ENCODE measurements at regions not wholly inside any gene's neighbourhood (a gene's known extent, or its start where the extent isn't known, plus 50 kb on each side); places are given as distances from the start of the nearest gene placed in this dataset.

DNA sequence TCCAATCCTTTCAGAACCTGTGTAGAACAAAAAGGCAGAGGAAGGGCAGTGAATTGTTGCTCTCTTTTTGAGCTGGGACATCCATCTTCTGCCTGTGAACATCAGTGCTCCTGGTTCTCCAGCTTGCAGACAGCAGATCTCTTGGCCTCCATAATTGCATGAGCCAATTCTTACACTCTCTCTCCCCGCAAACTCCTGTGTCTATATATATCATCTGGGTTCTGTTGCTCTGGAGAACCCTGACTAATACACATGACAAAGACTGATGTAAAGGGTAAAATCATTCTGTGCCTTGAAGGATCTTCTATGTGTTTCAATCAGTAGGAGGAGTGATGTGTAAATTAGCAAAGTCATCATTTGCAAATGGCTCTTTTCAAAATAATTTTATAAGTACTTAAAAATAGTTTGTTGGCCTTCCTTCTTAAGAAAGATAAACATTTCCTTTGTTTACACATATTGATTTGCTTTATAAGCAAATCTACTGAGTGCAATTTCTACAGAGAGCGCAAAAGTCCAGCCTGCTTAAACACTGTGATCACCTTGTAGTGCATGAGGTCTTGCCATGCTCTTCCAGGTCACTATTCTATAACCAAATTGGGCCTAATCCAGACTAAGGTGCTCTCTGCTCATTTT lies 154.9 kb upstream of the ANKRD28 start:
- no peak for DNase-seq

DNA sequence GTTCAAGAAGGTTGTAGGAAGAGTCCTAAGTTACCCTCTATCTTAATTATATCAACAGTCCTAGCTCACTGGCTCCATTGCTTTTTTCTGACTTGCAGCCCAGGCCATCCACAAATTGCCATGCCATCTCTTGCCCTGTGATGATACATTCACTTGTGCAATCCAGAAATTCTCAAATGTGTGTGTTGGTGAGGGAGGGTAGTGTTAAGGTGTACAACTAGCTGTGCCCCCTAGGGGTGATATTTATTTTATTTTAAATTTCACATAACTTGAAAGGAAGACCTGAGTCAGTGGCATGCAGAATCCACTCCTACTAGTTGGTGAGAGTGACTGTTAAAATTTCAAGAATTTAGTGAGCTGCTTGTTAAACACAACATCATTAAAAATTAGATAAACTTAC lies 156.1 kb upstream of the ANKRD28 start:
- DNase-seq, result no peak

DNA sequence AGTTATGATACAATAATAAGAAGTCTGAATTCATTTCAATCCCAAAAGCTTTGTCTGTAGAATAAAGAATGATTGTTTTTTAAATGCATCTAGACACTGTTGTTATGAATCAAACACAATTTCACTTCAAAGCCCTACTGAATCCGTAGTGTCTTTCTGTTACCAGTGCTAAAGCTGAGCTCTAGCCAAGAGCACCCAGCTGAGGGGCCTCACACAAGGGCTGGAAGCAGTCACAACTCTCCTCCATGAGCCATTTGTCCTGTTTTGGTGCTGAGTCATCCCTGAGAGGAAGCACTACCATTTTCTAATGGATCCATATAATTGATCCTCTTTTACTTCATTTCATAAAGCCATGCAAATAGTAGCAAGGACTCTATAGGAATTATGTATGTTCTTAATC lies 158.2 kb upstream of the ANKRD28 start:
- DNase-seq, result no peak

DNA sequence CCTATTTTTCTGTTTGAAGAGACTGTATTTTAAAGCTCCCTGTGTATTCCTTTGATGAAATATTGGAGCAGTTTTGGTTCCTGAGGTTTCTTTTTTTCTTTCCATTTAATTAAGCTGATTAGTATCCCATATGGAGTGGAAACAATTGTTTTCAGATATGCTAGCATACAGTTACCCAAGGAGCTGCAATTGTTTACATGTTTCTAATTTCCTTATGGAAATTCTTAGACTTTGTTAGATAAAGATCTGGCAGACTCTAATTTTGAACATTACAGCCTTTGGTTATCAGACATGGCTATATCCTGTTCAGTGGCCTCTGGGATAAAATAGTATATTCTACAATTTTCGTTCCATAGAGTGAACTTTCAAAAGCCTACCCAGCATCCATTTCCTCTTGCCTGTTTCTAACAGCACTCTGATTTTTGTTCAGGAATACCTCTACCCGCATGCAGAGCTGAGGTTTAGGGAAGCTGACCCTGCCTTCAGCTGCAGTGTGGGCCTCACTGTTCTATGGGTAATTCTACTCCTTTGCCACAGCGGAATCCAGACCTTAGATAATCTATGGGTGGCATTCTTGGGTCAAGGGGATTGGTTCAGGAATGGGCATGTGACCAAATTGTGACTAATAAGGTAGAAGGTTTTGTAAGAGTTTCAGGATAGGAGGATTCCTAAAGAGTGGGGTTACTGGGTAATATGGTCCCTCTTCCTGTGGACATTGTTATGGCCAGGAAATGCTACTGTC lies 161.1 kb upstream of the ANKRD28 start:
- DNase-seq, result no peak

GRCh38 chr3:15959434-15959811 lies 161.6 kb upstream of the ANKRD28 start:
- no peak for DNase-seq

GRCh38 chr3:15964605-15965442 lies 167.0 kb upstream of the ANKRD28 start:
- DNase-seq, result no peak

GRCh38 chr3:15967577-15967976 lies 169.8 kb upstream of the ANKRD28 start:
- no peak for DNase-seq

DNA sequence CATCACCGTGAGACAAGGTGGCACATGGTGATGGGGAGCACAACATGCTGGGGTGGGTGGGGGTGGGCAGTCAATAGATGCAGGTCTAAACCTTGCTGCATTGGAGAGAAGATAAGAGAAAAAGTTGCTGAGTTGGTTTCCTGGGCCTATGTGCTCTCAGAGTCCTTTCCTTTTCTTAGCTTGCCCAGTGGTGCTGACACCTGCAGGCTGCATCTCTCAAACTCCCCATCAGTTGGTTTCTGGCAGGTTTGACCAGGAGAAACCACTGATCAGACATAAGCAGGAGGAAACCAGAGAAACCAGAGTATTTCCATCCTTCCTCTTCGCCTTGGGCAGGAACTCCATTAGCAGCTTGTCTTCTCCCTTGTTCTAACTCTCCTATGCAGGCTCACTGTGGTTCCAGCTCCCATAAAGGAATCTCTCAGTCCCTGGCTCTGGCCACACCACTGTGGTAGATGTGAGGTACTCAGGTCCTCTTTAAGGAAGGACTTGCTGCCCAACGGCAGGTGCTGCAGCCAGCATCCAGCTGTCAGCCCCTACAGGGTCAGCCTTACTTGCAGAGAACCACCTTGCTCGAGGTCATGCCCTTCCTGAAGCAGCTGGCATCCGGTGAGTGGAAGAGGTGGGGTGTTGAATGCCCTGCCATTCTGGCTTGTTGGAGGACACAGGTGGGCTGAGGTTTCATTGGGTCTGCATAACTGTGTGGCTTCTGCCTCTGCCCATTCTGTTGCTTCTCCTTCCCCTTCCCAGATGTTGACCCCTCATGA lies 172.3 kb upstream of the ANKRD28 start:
- no peak for DNase-seq

- DNase-seq, result no peak
These were observed 175.6 kb upstream of the ANKRD28 start for GRCh38 chr3:15973414-15973813.

GRCh38 chr3:15973940-15974339 lies 176.2 kb upstream of the ANKRD28 start:
- no peak for DNase-seq

- no peak for DNase-seq
These were observed 176.9 kb upstream of the ANKRD28 start for GRCh38 chr3:15974647-15975046.

- DNase-seq, result no peak
These were observed 178.7 kb upstream of the ANKRD28 start for GRCh38 chr3:15976524-15976923.

DNA sequence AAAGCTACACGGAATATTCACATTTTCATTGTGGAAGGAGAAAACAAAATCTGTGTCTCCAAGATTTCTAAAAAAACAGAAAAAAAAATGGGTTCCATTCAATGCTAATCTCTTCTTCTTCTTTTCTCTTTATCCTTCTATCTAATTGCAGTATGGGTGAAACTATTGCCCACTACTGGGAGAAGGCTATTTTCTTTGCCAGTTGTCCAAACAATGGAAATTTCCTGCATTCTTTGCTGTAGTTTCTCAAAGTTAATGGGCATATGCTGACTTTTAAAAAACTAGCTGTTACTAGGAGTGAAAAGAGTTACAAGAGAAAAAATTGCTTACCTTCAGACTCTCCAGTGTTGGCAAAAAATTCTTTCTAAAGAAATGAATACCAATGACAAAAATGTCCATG lies 179.3 kb upstream of the ANKRD28 start:
- DNase-seq, result no peak

- DNase-seq, result no peak
These were observed 179.9 kb upstream of the ANKRD28 start for GRCh38 chr3:15977598-15978232.

GRCh38 chr3:15978801-15979200 lies 181.0 kb upstream of the ANKRD28 start:
- DNase-seq, result peak; percentile 89

GRCh38 chr3:15979495-15979894 lies 181.7 kb upstream of the ANKRD28 start:
- no peak for DNase-seq

DNA sequence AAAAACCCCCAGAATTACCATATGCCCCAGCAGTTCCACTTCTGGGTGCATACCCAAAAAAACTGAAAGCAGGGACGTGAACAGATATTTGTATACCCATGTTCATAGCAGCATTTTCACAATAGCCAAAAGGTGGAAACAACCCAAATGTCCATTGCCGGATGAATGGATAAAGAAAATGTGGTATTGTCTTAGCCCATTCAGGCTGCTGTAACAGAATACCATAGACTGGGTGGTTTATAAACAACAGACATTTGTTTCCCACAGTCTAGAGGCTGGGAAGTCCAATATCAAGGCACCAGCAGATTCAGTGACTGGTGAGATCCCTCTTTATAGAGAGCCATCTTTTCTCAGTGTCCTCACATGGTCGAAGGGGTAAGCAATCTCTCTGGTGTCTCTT lies 182.1 kb upstream of the ANKRD28 start:
- DNase-seq, result no peak

DNA sequence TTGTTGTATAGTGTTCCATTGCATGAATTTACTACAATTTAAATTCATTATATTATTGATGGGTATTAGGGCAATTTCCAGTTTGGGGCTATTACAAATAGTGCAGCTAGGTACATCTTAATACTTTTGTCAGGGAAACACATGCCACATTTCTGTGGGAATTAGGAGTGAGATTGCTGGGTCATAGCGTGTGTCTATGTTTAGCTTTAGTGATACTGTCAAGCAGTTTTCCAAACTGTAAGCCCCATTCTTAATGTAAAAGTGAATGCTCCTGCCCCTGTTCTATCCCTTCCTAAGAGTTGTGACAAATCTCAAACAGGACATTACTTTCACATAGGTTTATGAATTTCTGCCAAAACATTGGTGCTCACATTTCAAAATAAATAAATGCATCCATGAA lies 184.5 kb upstream of the ANKRD28 start:
- DNase-seq, result no peak

DNA sequence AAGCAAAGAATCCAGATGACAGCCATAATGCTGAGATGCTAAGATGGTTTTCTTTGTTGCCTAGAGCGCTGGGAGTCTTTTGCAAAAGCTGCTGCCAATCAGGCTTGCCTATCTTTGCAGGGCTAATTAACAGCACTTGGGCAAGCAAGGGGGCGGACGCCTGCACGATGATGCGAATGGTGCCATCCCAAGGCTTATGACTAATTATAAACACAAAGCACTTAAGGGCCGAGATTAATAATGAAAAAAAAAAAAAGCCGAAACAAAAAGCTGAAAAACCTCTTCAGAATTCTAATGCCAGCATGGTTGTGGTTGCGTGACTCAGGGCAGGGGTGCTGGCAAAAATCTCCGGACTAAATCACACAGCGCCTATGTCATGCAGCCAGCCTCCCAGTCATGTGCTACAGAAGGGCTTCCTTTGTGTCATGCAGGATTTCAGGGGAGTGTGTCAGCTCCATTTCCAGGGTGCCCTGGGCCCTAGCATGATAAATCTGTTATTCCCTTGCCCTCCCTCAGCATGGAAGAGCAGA lies 185.0 kb upstream of the ANKRD28 start:
- peak; percentile 88 for DNase-seq

GRCh38 chr3:15983232-15983631 lies 185.5 kb upstream of the ANKRD28 start:
- DNase-seq, result no peak

GRCh38 chr3:15983693-15984092 lies 185.9 kb upstream of the ANKRD28 start:
- DNase-seq, result no peak

DNA sequence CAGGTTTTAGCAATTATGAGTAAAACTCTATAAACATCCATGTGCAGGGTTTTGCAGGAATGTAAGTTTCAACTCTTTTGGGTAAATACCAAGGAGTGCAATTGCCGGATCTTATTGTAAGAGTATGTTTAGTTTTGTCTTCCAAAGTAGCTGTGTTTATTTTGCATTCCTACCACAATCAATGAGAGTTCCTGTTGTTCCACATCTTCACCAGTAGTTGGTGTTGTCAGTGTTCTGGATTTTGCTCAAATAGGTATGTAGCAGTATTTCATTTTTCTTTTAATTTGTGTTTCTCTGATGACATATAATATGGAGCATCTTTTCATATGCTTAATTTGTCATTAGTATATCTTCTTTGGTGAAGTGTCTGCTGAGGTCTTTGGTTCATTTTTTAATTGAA lies 185.1 kb upstream of the GALNT15 start:
- no peak for DNase-seq
